GM12878 (cell line): ENCODE measurements at regions not wholly inside any gene's neighbourhood (a gene's known extent, or its start where the extent isn't known, plus 50 kb on each side); places are given as distances from the start of the nearest gene placed in this dataset.

Experiments
- ATAC-seq: fragments of 200-7000 bp; cut with Tn5 transposase; 3 replicates; pipeline ENCODE4 v1.9.1; 2020; ENCODE audit warnings: mild to moderate bottlenecking, moderate library complexity
- BruUV-seq: library from RNA; stranded (reverse); fragments of 400-500 nt; replicated peaks from 2 replicates; lab custom pipeline; 2021; lab: Mats Ljungman, UMichigan
- CTCF ChIA-PET: fragments of 300-600 bp; sonication (Branson Sonifier 250); formaldehyde crosslinking; extraction: SDS; loops from one replicate; lab custom pipeline; 2021; ENCODE audit warnings: inconsistent platforms; lab: Yijun Ruan, JAX
- POLR2A ChIA-PET: fragments of 350-600 bp; formaldehyde crosslinking; extraction: SDS; loops from one replicate; lab custom pipeline; 2021; ENCODE audit warnings: inconsistent platforms; lab: Charles Lee
- RAD21 ChIA-PET: fragments of 300-600 bp; sonication (Branson Sonifier 250); formaldehyde crosslinking; loops from one replicate; lab custom pipeline; 2023; ENCODE audit warnings: antibody characterized with exemption; ENCODE audit not compliant: unreplicated experiment; lab: Charles Lee
- SMC1A ChIA-PET: fragments of 300-600 bp; sonication (Branson Sonifier 250); formaldehyde crosslinking; loops from one replicate; lab custom pipeline; 2023; ENCODE audit not compliant: unreplicated experiment, uncharacterized antibody; lab: Charles Lee
- DNase-seq: peaks from one replicate; pipeline ENCODE4 v3.0.0-alpha.2; 2011; ENCODE audit warnings: low read depth, low spot score
- FAIRE-seq: peaks from 3 replicates; lab custom pipeline; 2011; peaks lifted over from hg19 to GRCh38; lab: Jason Lieb, UNC
- H2AFZ ChIP-seq: 2 replicates; pipeline ENCODE4 v1.6.0; 2011; ENCODE audit warnings: low read depth, low read length, control low read depth; ENCODE audit not compliant: control insufficient read depth
- H3K27ac ChIP-seq: 2 replicates; pipeline ENCODE4 v1.5.1; 2011; ENCODE audit warnings: control low read depth; ENCODE audit not compliant: control insufficient read depth, insufficient read depth
- H3K27me3 ChIP-seq, 2 experiments: replicated peaks in 1 of 2; 2 replicates each; pipeline versions ENCODE4 v1.6.0 to v1.6.1; 2011; ENCODE audit warnings: low read length in 1 of 2; ENCODE audit not compliant: control insufficient read depth in 2 of 2, insufficient read depth in 2 of 2
- H3K36me3 ChIP-seq, 2 experiments: 2 replicates each; pipeline ENCODE4 v1.5.1; 2011; ENCODE audit warnings: low read length in 1 of 2; ENCODE audit not compliant: control insufficient read depth in 2 of 2, insufficient read depth in 2 of 2
- H3K4me1 ChIP-seq: 2 replicates; pipeline ENCODE4 v1.6.1; 2011; ENCODE audit warnings: mild to moderate bottlenecking, low read length, moderate library complexity, mixed read lengths; ENCODE audit not compliant: control insufficient read depth, insufficient read depth
- H3K4me2 ChIP-seq: 2 replicates; pipeline ENCODE4 v1.6.0; 2011; ENCODE audit warnings: control low read depth; ENCODE audit not compliant: control insufficient read depth, insufficient read depth
- H3K4me3 ChIP-seq: fragments of 200-600 bp; sonication (generic); 2 replicates; pipeline ENCODE4 v1.5.1; 2016
- H3K79me2 ChIP-seq: 2 replicates; pipeline ENCODE4 v1.6.0; 2011; ENCODE audit warnings: low read length; ENCODE audit not compliant: control insufficient read depth, insufficient read depth
- H3K9ac ChIP-seq: 2 replicates; pipeline ENCODE4 v1.8.0; 2011; ENCODE audit warnings: low read length, control low read depth, mixed read lengths; ENCODE audit not compliant: control insufficient read depth, insufficient read depth
- H3K9me3 ChIP-seq: replicated peaks from 3 replicates; pipeline ENCODE4 v1.5.1; 2011; ENCODE audit warnings: mild to moderate bottlenecking, low read length; ENCODE audit not compliant: control insufficient read depth, insufficient read depth
- H4K20me1 ChIP-seq: 2 replicates; pipeline ENCODE4 v1.6.0; 2011; ENCODE audit not compliant: control insufficient read depth, insufficient read depth
- ATF3 ChIP-seq: IDR thresholded peaks from 2 replicates; pipeline ENCODE4 v1.6.1; 2011; ENCODE audit warnings: low read depth, mild to moderate bottlenecking, low read length, moderate library complexity, borderline replicate concordance; ENCODE audit errors: extremely low read depth
- CBFB ChIP-seq: IDR thresholded peaks from 2 replicates; pipeline ENCODE4 v1.6.1; 2016; ENCODE audit warnings: antibody characterized with exemption, low read depth
- FOS ChIP-seq: IDR thresholded peaks from 3 replicates; pipeline ENCODE4 v1.6.1; 2011; ENCODE audit warnings: borderline replicate concordance; ENCODE audit not compliant: insufficient read length; ENCODE audit errors: extremely low read depth
- FOXM1 ChIP-seq: IDR thresholded peaks from 2 replicates; pipeline ENCODE4 v1.6.1; 2012; ENCODE audit warnings: low read depth, mild to moderate bottlenecking, inconsistent platforms, low read length, moderate library complexity
- IRF4 ChIP-seq: IDR thresholded peaks from 2 replicates; pipeline ENCODE4 v1.6.1; 2011; ENCODE audit warnings: low read depth, low read length
- MTA3 ChIP-seq: IDR thresholded peaks from 2 replicates; pipeline ENCODE4 v1.6.1; 2012; ENCODE audit warnings: low read length, inconsistent platforms, borderline replicate concordance
- SPI1 ChIP-seq: IDR thresholded peaks from 2 replicates; pipeline ENCODE4 v1.6.1; 2011; ENCODE audit warnings: low read depth, mild to moderate bottlenecking, low read length, moderate library complexity, borderline replicate concordance; ENCODE audit not compliant: insufficient read depth
- TBL1XR1 ChIP-seq: IDR thresholded peaks from 2 replicates; pipeline ENCODE4 v1.6.1; 2012; ENCODE audit warnings: low read depth, low read length, improper control_type of control experiment
- TCF12 ChIP-seq: IDR thresholded peaks from 2 replicates; pipeline ENCODE4 v1.6.1; 2011; ENCODE audit warnings: low read depth, mild to moderate bottlenecking, low read length
- ZNF274 ChIP-seq: IDR thresholded peaks from one replicate; pipeline ENCODE4 v1.8.0; 2011; ENCODE audit not compliant: insufficient read length, insufficient read depth
- WGBS: methylation state at CpG from one replicate; pipeline ENCODE4 v1.1.6; 2016; ENCODE audit warnings: low lambda C conversion rate; ENCODE audit not compliant: insufficient replicate concordance, insufficient coverage; ENCODE audit errors: missing lambda C conversion rate; 5-methylcytosine and 5-hydroxymethylcytosine counted together
- in situ Hi-C: fragments of 300-500 bp; cut with MboI; formaldehyde crosslinking; loops from 9 replicates; pipeline ENCODE4 v1.14.3; 2018; ENCODE audit warnings: mixed read lengths
- intact Hi-C: fragments of 100-400 bp; cut with micrococcal nuclease; formaldehyde crosslinking; loops from one replicate; pipeline ENCODE4 v1.14.2; 2022; ENCODE audit not compliant: unreplicated experiment
- TF ChIP-seq, protein P1 (sequence below): fragments of 150-350 bp; IDR thresholded peaks from 2 replicates; pipeline ENCODE4 v1.6.1; 2014; ENCODE audit warnings: mild to moderate bottlenecking, low read depth, low read length
- TF ChIP-seq, protein P2 (sequence below): fragments of 450-650 bp; formaldehyde crosslinking; IDR thresholded peaks from 2 replicates; pipeline ENCODE4 v1.4.0; 2020; ENCODE audit warnings: mild to moderate bottlenecking, moderate library complexity
- TF ChIP-seq, protein P3 (sequence below): fragments of 450-650 bp; conservative IDR thresholded peaks from 2 replicates; pipeline ENCODE4 v1.6.1; 2017; ENCODE audit warnings: mild to moderate bottlenecking, moderate library complexity
- TF ChIP-seq, protein P4 (sequence below): fragments of 450-650 bp; IDR thresholded peaks from 2 replicates; pipeline ENCODE4 v1.6.1; 2017; ENCODE audit warnings: mild to moderate bottlenecking, low read depth, inconsistent platforms; ENCODE audit not compliant: poor library complexity, severe bottlenecking

DNA sequence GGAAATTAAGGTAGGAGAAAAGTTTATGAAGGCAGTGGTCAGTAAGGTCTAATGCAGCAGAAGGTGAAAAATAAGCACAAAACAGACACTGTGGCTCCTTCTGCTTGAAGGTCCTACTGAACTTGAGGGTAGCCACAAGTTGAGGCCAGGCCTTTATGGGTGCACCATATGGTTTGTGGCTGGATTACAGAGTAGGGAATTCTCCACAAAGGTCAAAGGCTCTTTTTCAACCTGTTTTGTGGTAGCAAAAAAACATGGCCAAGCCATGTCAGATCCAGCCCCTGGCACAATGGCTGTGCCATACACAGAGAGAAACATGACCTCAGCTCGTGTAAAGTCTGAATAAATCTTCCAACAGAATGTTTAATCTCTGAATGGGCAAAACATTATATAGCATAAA lies 214.0 kb downstream of the SATB1 start (continued):
- TF ChIP-seq TCF12, result no peak

DNA sequence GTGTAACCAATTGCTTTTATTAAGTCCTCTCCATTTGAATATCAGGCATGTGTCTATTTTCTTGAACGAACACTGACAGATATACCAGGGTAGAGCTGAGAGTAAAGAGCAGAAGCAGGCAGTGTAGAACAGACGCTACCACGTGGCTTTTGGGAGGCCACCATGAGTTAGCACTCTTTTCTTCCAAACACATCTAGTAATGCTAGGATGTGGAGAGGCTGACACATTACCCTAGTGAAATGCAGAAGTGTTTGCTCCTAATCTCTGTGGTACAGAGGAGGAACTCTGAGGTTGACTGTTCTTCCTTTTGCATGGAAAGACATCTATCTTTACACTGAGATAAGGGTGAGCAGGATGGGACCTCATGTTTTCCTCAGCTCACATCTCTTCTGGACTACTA lies 216.3 kb downstream of the SATB1 start:
- CTCF ChIA-PET, result no interaction called here
- FAIRE-seq, result no peak
- ATAC-seq, result no peak
- Histone ChIP-seq H3K4me1 (no peaks in the 10 kb centered on the region), H3K9me3 (no peaks in the 10 kb centered on the region), H3K4me3 (no peak overlapping the region), H2AFZ (no peak overlapping the region), H4K20me1 (no peaks in the 10 kb centered on the region), H3K27me3 (no peaks in the 10 kb centered on the region), H3K9ac (no peak overlapping the region), H3K36me3 (no peaks in the 10 kb centered on the region), H3K27ac (no peak overlapping the region), H3K79me2 (no peaks in the 10 kb centered on the region), H3K4me2 (no peak overlapping the region)
- SMC1A ChIA-PET, result interaction anchor here (0.8 to 1.3 kb wide), 2 partner anchors 8 to 10 kb away, joined by 3 read pairs; no protein-coding TSS in a partner anchor
- intact Hi-C loops, result no loop called here
- no peak for DNase-seq
- 3% methylated on average over 3 of the region's 3 CpGs for WGBS
- RAD21 ChIA-PET, result no interaction called here
- in situ Hi-C loops, result no loop called here
- BruUV-seq, result no TSS peak
- POLR2A ChIA-PET, result no interaction called here
- TF ChIP-seq, protein P1, sequence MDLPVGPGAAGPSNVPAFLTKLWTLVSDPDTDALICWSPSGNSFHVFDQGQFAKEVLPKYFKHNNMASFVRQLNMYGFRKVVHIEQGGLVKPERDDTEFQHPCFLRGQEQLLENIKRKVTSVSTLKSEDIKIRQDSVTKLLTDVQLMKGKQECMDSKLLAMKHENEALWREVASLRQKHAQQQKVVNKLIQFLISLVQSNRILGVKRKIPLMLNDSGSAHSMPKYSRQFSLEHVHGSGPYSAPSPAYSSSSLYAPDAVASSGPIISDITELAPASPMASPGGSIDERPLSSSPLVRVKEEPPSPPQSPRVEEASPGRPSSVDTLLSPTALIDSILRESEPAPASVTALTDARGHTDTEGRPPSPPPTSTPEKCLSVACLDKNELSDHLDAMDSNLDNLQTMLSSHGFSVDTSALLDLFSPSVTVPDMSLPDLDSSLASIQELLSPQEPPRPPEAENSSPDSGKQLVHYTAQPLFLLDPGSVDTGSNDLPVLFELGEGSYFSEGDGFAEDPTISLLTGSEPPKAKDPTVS, result no peak
- TF ChIP-seq FOXM1, result no peak
- no peak for TF ChIP-seq IRF4
- TF ChIP-seq ATF3, result no peak
- no peak for TF ChIP-seq SPI1
- no peak for TF ChIP-seq CBFB
- TF ChIP-seq, protein P2, sequence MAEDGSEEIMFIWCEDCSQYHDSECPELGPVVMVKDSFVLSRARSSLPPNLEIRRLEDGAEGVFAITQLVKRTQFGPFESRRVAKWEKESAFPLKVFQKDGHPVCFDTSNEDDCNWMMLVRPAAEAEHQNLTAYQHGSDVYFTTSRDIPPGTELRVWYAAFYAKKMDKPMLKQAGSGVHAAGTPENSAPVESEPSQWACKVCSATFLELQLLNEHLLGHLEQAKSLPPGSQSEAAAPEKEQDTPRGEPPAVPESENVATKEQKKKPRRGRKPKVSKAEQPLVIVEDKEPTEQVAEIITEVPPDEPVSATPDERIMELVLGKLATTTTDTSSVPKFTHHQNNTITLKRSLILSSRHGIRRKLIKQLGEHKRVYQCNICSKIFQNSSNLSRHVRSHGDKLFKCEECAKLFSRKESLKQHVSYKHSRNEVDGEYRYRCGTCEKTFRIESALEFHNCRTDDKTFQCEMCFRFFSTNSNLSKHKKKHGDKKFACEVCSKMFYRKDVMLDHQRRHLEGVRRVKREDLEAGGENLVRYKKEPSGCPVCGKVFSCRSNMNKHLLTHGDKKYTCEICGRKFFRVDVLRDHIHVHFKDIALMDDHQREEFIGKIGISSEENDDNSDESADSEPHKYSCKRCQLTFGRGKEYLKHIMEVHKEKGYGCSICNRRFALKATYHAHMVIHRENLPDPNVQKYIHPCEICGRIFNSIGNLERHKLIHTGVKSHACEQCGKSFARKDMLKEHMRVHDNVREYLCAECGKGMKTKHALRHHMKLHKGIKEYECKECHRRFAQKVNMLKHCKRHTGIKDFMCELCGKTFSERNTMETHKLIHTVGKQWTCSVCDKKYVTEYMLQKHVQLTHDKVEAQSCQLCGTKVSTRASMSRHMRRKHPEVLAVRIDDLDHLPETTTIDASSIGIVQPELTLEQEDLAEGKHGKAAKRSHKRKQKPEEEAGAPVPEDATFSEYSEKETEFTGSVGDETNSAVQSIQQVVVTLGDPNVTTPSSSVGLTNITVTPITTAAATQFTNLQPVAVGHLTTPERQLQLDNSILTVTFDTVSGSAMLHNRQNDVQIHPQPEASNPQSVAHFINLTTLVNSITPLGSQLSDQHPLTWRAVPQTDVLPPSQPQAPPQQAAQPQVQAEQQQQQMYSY (CRISPR knock-in tag), result no peak
- no peak for TF ChIP-seq TBL1XR1
- TF ChIP-seq, protein P3, sequence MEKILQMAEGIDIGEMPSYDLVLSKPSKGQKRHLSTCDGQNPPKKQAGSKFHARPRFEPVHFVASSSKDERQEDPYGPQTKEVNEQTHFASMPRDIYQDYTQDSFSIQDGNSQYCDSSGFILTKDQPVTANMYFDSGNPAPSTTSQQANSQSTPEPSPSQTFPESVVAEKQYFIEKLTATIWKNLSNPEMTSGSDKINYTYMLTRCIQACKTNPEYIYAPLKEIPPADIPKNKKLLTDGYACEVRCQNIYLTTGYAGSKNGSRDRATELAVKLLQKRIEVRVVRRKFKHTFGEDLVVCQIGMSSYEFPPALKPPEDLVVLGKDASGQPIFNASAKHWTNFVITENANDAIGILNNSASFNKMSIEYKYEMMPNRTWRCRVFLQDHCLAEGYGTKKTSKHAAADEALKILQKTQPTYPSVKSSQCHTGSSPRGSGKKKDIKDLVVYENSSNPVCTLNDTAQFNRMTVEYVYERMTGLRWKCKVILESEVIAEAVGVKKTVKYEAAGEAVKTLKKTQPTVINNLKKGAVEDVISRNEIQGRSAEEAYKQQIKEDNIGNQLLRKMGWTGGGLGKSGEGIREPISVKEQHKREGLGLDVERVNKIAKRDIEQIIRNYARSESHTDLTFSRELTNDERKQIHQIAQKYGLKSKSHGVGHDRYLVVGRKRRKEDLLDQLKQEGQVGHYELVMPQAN, result no peak
- TF ChIP-seq, protein P4, sequence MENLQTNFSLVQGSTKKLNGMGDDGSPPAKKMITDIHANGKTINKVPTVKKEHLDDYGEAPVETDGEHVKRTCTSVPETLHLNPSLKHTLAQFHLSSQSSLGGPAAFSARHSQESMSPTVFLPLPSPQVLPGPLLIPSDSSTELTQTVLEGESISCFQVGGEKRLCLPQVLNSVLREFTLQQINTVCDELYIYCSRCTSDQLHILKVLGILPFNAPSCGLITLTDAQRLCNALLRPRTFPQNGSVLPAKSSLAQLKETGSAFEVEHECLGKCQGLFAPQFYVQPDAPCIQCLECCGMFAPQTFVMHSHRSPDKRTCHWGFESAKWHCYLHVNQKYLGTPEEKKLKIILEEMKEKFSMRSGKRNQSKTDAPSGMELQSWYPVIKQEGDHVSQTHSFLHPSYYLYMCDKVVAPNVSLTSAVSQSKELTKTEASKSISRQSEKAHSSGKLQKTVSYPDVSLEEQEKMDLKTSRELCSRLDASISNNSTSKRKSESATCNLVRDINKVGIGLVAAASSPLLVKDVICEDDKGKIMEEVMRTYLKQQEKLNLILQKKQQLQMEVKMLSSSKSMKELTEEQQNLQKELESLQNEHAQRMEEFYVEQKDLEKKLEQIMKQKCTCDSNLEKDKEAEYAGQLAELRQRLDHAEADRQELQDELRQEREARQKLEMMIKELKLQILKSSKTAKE, result no peak
- no peak for TF ChIP-seq MTA3
- no peak for TF ChIP-seq FOS
- TF ChIP-seq ZNF274, result no peak
